HCT116 (cell line): ENCODE measurements at regions not wholly inside any gene's neighbourhood (a gene's known extent, or its start where the extent isn't known, plus 50 kb on each side); places are given as distances from the start of the nearest gene placed in this dataset.

Source experiments
- ATAC-seq: fragments of 200-7000 bp; cut with Tn5 transposase; 2 replicates; pipeline ENCODE4 v1.9.1; 2020; ENCODE audit warnings: mild to moderate bottlenecking, moderate library complexity
- BruUV-seq: library from RNA; stranded (reverse); fragments of 400-500 nt; replicated peaks from 2 replicates; lab custom pipeline; 2021; lab: Mats Ljungman, UMichigan
- CTCF ChIA-PET: fragments of 300-600 bp; sonication (Branson Sonifier 250); formaldehyde crosslinking; loops from one replicate; lab custom pipeline; 2021; ENCODE audit warnings: antibody characterized with exemption; lab: Charles Lee
- POLR2A ChIA-PET: fragments of 300-600, 350-600 bp; sonication (Branson Sonifier 250); formaldehyde crosslinking; loops from one replicate; lab custom pipeline; 2021; ENCODE audit warnings: antibody characterized with exemption; lab: Charles Lee
- RAD21 ChIA-PET, 2 experiments: fragments of 300-600 bp; sonication (Branson Sonifier 250); formaldehyde crosslinking; loops; one replicate each; lab custom pipeline; 2023; ENCODE audit warnings: low total read pairs in 2 of 2; ENCODE audit not compliant: uncharacterized antibody in 2 of 2, unreplicated experiment in 2 of 2, low non-redundant PET in 1 of 2; lab: Charles Lee
- DNase-seq: peaks from one replicate; pipeline ENCODE4 v3.0.0-alpha.2; 2010; ENCODE audit warnings: low read depth, low spot score
- H2AFZ ChIP-seq: fragments of 200-600 bp; shearing (Covaris generic), sonication (generic); 2 replicates; pipeline ENCODE4 v1.6.1; 2017; ENCODE audit warnings: low read depth, mixed run types, mixed read lengths, antibody characterized with exemption, low read length; ENCODE audit not compliant: poor library complexity, severe bottlenecking
- H3K27ac ChIP-seq: 2 replicates; pipeline ENCODE4 v1.5.1; 2012; ENCODE audit warnings: low read depth, low read length
- H3K27me3 ChIP-seq: fragments of 200-600 bp; sonication (generic); 2 replicates; pipeline ENCODE4 v1.6.1; 2016; ENCODE audit warnings: mixed run types, low read length, mixed read lengths; ENCODE audit not compliant: insufficient read depth
- H3K36me3 ChIP-seq, 2 experiments: fragments of 200-500 bp in 1 of 2; fragments of 200-600 bp in 1 of 2; sonication (Bioruptor generic) in 1 of 2; sonication (generic) in 1 of 2; 2 replicates each; pipeline versions ENCODE4 v1.5.1 to v1.6.1; 2014 to 2016; ENCODE audit warnings: low read length in 2 of 2, inconsistent platforms in 1 of 2, mixed read lengths in 1 of 2, mixed run types in 1 of 2; ENCODE audit not compliant: insufficient read depth in 2 of 2, control insufficient read depth in 1 of 2
- H3K4me1 ChIP-seq, 2 experiments: fragments of 200-600 bp in 1 of 2; sonication (generic) in 1 of 2; 2 replicates each; pipeline versions ENCODE4 v1.5.1 to v1.6.1; 2012 to 2017; ENCODE audit warnings: low read length in 2 of 2, inconsistent platforms in 1 of 2, mild to moderate bottlenecking in 1 of 2, mixed read lengths in 1 of 2, mixed run types in 1 of 2, moderate library complexity in 1 of 2; ENCODE audit not compliant: insufficient read depth in 2 of 2, control insufficient read depth in 1 of 2
- H3K4me2 ChIP-seq: fragments of 200-600 bp; sonication (generic); 2 replicates; pipeline ENCODE4 v1.6.1; 2017; ENCODE audit warnings: mixed run types, low read length, mixed read lengths
- H3K4me3 ChIP-seq, 2 experiments: fragments of 200-600 bp in 1 of 2; sonication (generic) in 1 of 2; replicated peaks in 1 of 2; 2 replicates each; pipeline ENCODE4 v1.5.1; 2011 to 2016; ENCODE audit warnings: low read length in 2 of 2, control low read depth in 1 of 2, low read depth in 1 of 2, mild to moderate bottlenecking in 1 of 2, mixed read lengths in 1 of 2, mixed run types in 1 of 2
- H3K79me2 ChIP-seq: fragments of 200-600 bp; sonication (generic); 2 replicates; pipeline ENCODE4 v1.6.1; 2017; ENCODE audit warnings: mild to moderate bottlenecking, mixed run types, low read length, moderate library complexity, mixed read lengths; ENCODE audit not compliant: insufficient read depth
- H3K9ac ChIP-seq: fragments of 200-600 bp; sonication (generic); 2 replicates; pipeline ENCODE4 v1.6.1; 2016; ENCODE audit warnings: low read length, mixed read lengths
- H3K9me2 ChIP-seq: fragments of 200-600 bp; sonication (generic), shearing (Covaris generic); 2 replicates; pipeline ENCODE4 v1.6.1; 2017; ENCODE audit warnings: mixed run types, mild to moderate bottlenecking, moderate library complexity; ENCODE audit not compliant: insufficient read depth
- H3K9me3 ChIP-seq, 2 experiments: fragments of 200-500 bp in 1 of 2; fragments of 200-600 bp in 1 of 2; sonication (Bioruptor generic) in 1 of 2; sonication (generic) in 1 of 2; 2 replicates each; pipeline ENCODE4 v1.6.1; 2014 to 2017; ENCODE audit warnings: low read length in 2 of 2, mixed read lengths in 2 of 2, inconsistent platforms in 1 of 2, low read depth in 1 of 2, mild to moderate bottlenecking in 1 of 2, mixed run types in 1 of 2, moderate library complexity in 1 of 2; ENCODE audit not compliant: control insufficient read depth in 1 of 2, insufficient read depth in 1 of 2
- H4K20me1 ChIP-seq: fragments of 200-600 bp; sonication (generic), shearing (Covaris generic); 2 replicates; pipeline ENCODE4 v1.6.1; 2017; ENCODE audit warnings: mixed run types, mild to moderate bottlenecking, moderate library complexity; ENCODE audit not compliant: insufficient read depth
- ATF3 ChIP-seq: IDR thresholded peaks from 2 replicates; pipeline ENCODE4 v1.6.1; 2012
- CTCF ChIP-seq, 3 experiments: fragments of 200-600 bp in 1 of 3; sonication (generic) in 1 of 3; IDR thresholded peaks in 2 of 3; conservative IDR thresholded peaks in 1 of 3; 2 replicates each; pipeline ENCODE4 v1.5.1; 2012 to 2017; ENCODE audit warnings: low read depth in 2 of 3, low read length in 2 of 3, antibody characterized with exemption in 1 of 3, borderline replicate concordance in 1 of 3, control low read depth in 1 of 3, mild to moderate bottlenecking in 1 of 3, mixed read lengths in 1 of 3, mixed run types in 1 of 3, moderate library complexity in 1 of 3; ENCODE audit not compliant: insufficient read depth in 1 of 3
- EGR1 ChIP-seq: IDR thresholded peaks from 2 replicates; pipeline ENCODE4 v1.6.1; 2012; ENCODE audit warnings: low read depth
- ELF1 ChIP-seq: IDR thresholded peaks from 2 replicates; pipeline ENCODE4 v1.6.1; 2012; ENCODE audit warnings: low read depth, borderline replicate concordance
- EZH2 ChIP-seq: fragments of 200-600 bp; sonication (generic); IDR thresholded peaks from 2 replicates; pipeline ENCODE4 v1.6.1; 2017; ENCODE audit warnings: antibody characterized with exemption, mixed run types
- EZH2phosphoT487 ChIP-seq: fragments of 200-600 bp; IDR thresholded peaks from 2 replicates; pipeline ENCODE4 v1.6.1; 2018; ENCODE audit warnings: antibody characterized with exemption, borderline replicate concordance
- FOSL1 ChIP-seq: IDR thresholded peaks from 2 replicates; pipeline ENCODE4 v1.6.1; 2012; ENCODE audit warnings: low read depth
- JUND ChIP-seq: IDR thresholded peaks from 2 replicates; pipeline ENCODE4 v1.6.1; 2012
- POLR2A ChIP-seq: IDR thresholded peaks from 2 replicates; pipeline ENCODE4 v1.7.0; 2011; ENCODE audit warnings: borderline replicate concordance; ENCODE audit not compliant: insufficient read depth, insufficient read length; ENCODE audit errors: extremely low read depth
- POLR2AphosphoS5 ChIP-seq: IDR thresholded peaks from 2 replicates; pipeline ENCODE4 v1.6.1; 2011; ENCODE audit warnings: mild to moderate bottlenecking, low read depth, low read length, moderate library complexity
- RAD21 ChIP-seq: IDR thresholded peaks from 2 replicates; pipeline ENCODE4 v1.6.1; 2012; ENCODE audit warnings: low read depth, mild to moderate bottlenecking
- REST ChIP-seq: IDR thresholded peaks from 2 replicates; pipeline ENCODE4 v1.6.1; 2012; ENCODE audit warnings: low read depth
- SIN3A ChIP-seq: IDR thresholded peaks from 2 replicates; pipeline ENCODE4 v1.6.1; 2012; ENCODE audit warnings: low read depth
- SP1 ChIP-seq: IDR thresholded peaks from 2 replicates; pipeline ENCODE4 v1.6.1; 2012; ENCODE audit warnings: low read depth
- SRF ChIP-seq: IDR thresholded peaks from 2 replicates; pipeline ENCODE4 v1.6.1; 2012; ENCODE audit warnings: low read depth
- TCF7L2 ChIP-seq: IDR thresholded peaks from 2 replicates; pipeline ENCODE4 v1.7.0; 2011; ENCODE audit warnings: borderline replicate concordance, inconsistent platforms; ENCODE audit not compliant: insufficient read depth, insufficient read length; ENCODE audit errors: extremely low read depth
- YY1 ChIP-seq: IDR thresholded peaks from 2 replicates; pipeline ENCODE4 v1.6.1; 2011; ENCODE audit warnings: low read length, low read depth, moderate library complexity, mild to moderate bottlenecking; ENCODE audit not compliant: insufficient replicate concordance; ENCODE audit errors: extremely low read depth
- ZBTB33 ChIP-seq: IDR thresholded peaks from 2 replicates; pipeline ENCODE4 v1.6.1; 2011; ENCODE audit warnings: mild to moderate bottlenecking, low read length, moderate library complexity; ENCODE audit not compliant: insufficient replicate concordance; ENCODE audit errors: extremely low read depth
- ZFX ChIP-seq: fragments of 450-650 bp; IDR thresholded peaks from 2 replicates; pipeline ENCODE4 v1.6.1; 2017
- ZNF274 ChIP-seq: fragments of 200-500 bp; sonication (Bioruptor generic); IDR thresholded peaks from 2 replicates; pipeline ENCODE4 v1.6.1; 2014; ENCODE audit warnings: mild to moderate bottlenecking, low read depth, low read length, inconsistent platforms
- intact Hi-C: fragments of 100-400 bp; cut with micrococcal nuclease; formaldehyde crosslinking; loops from 2 replicates; pipeline ENCODE4 v1.10.0; 2022

GRCh38 chr3:72571638-72572114, 276.6 kb downstream of the SHQ1 start:
- POLR2A ChIA-PET, result no interaction called here
- CTCF ChIA-PET, result no interaction called here
- H3K4me3 ChIP-seq, result no peak overlapping the region
- H3K9ac ChIP-seq, result no peak overlapping the region
- no peaks in the 10 kb centered on the region for H3K4me1 ChIP-seq
- RAD21 ChIA-PET, result no interaction called here
- no peaks in the 10 kb centered on the region for H3K27me3 ChIP-seq
- intact Hi-C loops, result no loop called here
- no peak overlapping the region for H3K27ac ChIP-seq
- DNase-seq (no peak), ATAC-seq (no peak)
- no peak overlapping the region for H3K4me2 ChIP-seq
- no peaks in the 10 kb centered on the region for H3K79me2 ChIP-seq
- no peaks in the 10 kb centered on the region for H3K9me3 ChIP-seq
- BruUV-seq, result no TSS peak
- no peaks in the 10 kb centered on the region for H3K9me2 ChIP-seq
- no peak overlapping the region for H2AFZ ChIP-seq
- H3K36me3 ChIP-seq, result no peaks in the 10 kb centered on the region
- TF ChIP-seq SIN3A, result no peak
- no peak for TF ChIP-seq ZBTB33
- no peak for TF ChIP-seq POLR2AphosphoS5
- TF ChIP-seq YY1, result no peak
- TF ChIP-seq ELF1, result no peak
- no peak for TF ChIP-seq EGR1
- no peak for TF ChIP-seq REST
- TF ChIP-seq FOSL1, result no peak
- TF ChIP-seq RAD21, result no peak
- no peak for TF ChIP-seq CTCF (IDR thresholded peaks at IDR 0.05 in 2 of 3, conservative IDR thresholded peaks at IDR 0.05 in 1 of 3; ENCODE audit: borderline replicate concordance in 1 of 3, insufficient read depth in 1 of 3, low read depth in 2 of 3, low read length in 2 of 3)
- no peak for TF ChIP-seq TCF7L2
- no peak for TF ChIP-seq EZH2
- TF ChIP-seq ATF3, result no peak
- no peak for TF ChIP-seq EZH2phosphoT487
- no peak for TF ChIP-seq JUND
- TF ChIP-seq POLR2A, result no peak
- no peak for TF ChIP-seq ZFX
- TF ChIP-seq SP1, result no peak
- TF ChIP-seq SRF, result no peak
- TF ChIP-seq ZNF274, result no peak
- no peaks in the 10 kb centered on the region for H4K20me1 ChIP-seq
